G401 (cell line): ENCODE measurements at regions not wholly inside any gene's neighbourhood (a gene's known extent, or its start where the extent isn't known, plus 50 kb on each side); places are given as distances from the start of the nearest gene placed in this dataset.

ENCODE experiments used
- DNase-seq: peaks from one replicate; pipeline ENCODE4 v3.0.0-alpha.2; 2015; ENCODE audit warnings: low spot score
- in situ Hi-C: cut with HindIII; loops from 2 replicates; pipeline ENCODE4 v1.10.0; 2016; ENCODE audit warnings: low sequenced_read_pairs, mixed read lengths

DNA sequence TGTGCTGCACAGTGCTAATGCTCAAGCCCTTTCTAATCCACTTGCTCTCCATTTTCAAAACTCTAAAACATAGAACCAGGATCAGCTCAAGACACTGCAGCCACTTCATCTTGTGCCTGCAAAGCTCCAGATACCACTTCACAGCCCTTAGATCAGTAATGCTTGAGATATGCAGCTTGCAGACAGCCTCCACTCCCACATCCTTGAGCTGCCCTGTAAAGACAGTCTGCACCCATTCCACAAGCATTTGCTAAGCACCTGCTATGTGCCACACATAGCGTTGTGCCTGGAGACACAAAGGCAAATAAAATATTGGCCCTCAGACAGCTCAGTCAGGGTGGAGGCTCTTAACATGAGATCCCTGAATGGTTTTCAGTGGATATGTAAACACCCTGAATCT is 192.5 kb upstream of the SNX19 start:
- in situ Hi-C loops, result no loop called here
- no peak for DNase-seq

DNA sequence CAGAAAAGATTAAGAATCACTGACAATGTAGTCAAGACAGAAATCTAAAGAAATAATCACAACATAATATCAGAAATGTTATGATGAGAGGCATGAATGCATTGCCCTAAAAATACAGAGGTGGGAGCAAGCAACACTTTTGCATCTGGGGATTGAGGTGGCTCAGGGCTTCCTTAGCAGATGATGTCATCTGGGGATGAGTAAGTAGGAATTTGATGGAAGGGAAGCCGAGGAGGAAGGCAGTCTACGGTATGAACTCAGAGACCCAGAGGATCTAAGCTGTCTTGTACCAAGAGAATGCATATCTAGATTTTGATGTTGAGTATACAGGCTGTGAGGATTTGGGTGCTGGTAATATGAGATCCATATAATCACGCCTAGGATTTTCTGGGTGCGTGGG is 193.0 kb upstream of the SNX19 start:
- DNase-seq, result no peak
- in situ Hi-C loops, result no loop called here

DNA sequence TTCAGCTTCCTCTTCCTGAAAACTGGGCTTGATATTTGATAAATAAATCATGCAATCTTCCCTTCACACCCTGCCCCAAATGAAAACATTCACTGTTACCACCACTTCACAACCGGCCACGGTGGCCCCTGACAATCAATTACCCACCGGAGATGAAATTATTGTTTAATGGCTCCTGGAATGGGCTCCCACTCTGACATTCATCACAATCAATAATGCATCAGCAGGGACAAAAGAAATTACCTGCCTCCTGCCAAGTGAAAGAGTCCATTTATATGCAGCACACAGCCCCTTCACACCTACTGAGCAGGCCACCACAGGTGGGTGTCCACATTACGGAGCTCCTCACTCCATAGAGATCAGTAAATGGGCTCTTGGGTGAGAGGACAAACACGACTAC is 193.5 kb upstream of the SNX19 start:
- no peak for DNase-seq
- in situ Hi-C loops, result no loop called here

DNA sequence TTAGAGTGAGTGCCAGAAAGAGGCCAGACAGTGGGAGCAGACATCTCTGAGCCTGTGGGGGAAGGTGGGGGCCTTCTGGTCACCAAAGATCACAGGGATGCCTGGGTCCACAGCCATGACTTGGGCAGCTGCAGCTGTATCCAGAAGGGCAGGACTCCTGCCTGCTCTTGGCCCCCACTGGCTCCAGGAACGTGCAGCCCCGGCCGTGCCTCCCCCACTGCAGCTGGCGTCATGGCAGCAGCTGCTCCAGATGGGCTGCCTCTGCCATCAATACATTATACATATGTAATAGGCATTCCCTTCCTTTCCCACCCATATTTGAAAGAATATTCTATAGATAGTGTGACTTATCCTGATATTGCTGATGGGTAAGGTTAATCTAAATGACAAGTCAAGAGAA is 195.5 kb upstream of the SNX19 start:
- DNase-seq, result no peak
- in situ Hi-C loops, result no loop called here

DNA sequence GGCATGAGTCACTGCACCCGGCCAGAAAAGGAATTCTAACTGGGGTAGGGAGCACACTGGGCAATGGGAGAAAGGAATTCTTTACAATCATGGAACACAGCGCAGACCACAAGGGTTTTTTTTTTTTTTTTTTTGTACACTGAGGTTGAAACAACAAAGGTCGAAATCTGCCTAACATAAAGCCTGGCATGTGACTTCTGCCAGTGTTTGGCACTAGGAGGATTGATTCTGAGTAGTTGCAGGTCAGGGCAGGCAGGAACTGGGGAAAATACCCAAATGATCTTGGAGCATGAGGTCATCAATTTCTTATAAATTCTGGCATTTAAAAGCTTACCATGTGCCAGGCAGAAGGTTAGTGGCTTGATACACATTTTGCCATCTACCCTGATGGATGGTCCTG is 202.0 kb upstream of the SNX19 start:
- DNase-seq, result no peak
- in situ Hi-C loops, result no loop called here

DNA sequence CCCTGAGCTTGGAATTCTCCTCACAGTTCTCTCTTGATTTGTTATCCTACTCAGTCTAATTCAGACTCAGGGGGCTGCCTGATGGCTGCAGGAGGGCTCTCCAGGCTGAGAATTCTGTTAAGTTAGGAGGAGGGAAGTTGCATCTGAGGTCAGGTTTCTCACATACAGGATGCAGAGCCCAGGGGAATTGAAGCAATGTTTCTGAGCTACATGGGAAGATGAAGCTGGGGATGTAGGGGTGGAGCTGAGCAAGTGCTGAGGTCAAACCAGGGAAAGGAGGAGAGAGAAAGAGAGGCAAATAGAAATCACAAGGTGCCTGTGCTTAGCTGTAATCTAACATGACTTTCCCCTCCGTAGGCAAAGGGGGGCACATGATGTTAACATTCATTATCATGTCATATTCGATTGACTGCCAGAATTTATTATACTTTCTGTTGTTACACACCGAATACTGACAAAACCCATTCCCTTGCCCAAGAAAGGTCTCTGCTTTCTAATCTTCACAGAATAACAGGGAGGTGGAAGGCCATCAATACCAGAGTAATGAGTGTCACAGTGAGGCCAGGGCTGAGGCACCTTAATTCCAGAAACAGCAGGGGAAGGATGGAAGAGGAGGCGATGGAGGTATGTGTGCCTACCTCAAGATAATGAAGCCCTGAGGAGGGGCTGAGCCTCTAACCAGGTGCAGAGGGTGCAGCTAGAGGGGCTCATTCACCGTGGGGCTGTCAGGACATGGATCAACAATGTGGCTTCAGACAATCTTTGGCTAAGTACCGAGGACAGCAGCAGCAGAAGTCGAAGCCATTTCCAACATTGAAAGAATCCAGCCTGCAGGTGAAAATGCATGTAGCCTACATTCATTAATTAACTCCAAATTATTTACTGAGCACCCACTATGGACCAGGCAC is 205.4 kb upstream of the SNX19 start:
- in situ Hi-C loops, result no loop called here
- no peak for DNase-seq

DNA sequence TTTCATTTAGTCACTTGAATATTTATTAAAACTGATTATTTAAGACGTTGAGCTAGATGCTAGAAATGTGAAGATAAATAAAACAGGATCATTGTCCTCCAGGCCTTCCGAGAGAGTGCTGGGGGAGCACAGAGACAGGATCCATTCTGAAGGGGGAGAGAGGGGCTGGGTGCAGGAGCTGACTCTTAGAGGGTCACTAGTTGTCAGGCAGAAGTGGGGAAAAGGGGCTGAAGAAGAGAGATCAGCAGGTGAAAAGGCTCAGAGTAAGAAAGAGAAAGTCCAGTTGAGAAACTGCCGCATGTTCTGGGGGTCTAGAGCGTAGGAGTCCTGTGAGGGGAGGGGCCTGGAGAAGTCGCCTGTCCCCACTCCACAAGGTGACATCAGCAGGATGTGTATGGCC is 206.2 kb upstream of the SNX19 start:
- in situ Hi-C loops, result no loop called here
- DNase-seq, result no peak

DNA sequence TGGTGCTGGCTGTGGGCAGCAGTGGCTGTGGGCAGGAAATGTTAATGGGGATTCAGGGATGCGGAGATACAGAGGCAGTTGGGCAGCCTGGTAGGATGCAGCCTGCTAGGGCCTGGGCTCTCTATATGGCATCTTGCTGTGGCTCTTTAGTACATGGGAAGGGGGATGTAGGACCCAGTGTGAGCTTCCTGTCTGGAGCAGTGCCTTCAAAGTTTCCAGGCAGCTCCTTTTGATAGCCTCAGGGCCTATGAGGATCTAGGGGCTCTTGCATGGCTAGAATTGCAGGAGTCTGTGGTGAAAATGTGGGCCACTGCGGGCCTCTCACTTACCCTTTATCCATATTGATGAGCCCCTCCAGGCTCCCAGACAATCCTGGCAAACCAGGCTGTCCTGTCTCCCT is 213.2 kb upstream of the SNX19 start:
- DNase-seq, result no peak
- in situ Hi-C loops, result no loop called here

DNA sequence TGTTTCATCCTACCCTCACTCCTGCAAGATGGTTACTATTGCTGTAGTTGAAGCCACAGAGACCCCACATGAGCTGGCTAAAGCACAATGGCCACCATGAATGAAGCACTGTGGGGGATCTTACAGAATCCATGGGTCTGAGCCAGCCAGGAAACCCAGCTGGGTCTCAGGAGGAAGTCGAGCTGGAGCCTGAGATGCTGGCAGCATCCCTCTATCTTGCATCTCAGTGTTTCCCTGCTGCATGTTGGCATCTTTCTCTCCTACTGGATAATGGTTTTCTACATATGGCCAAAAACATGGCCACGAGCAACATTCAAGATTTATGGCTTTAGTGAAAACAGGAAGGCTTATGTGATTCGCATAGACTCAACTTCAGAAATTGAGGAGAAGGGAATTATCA is 219.3 kb upstream of the SNX19 start:
- in situ Hi-C loops, result no loop called here
- DNase-seq, result no peak

DNA sequence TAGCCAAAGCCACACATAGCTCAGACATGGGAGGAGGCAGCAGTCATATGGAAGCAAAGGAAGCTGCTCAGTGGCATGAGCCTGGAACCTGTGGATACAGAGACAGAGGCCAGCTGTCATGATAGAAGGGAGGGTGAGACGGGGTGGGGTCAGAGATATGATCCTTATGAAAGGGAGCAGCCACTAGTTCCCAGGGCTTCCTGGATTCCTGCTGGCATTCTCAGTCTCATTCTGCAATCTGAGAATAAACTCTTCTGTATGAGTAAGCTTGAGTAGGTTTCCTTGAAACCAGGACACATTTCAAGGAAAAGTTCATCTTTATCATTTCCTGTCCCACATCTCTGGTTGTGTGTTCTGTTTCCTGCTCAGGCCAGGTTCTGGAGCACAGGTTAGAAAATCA is 220.2 kb upstream of the SNX19 start:
- DNase-seq, result no peak
- in situ Hi-C loops, result no loop called here

DNA sequence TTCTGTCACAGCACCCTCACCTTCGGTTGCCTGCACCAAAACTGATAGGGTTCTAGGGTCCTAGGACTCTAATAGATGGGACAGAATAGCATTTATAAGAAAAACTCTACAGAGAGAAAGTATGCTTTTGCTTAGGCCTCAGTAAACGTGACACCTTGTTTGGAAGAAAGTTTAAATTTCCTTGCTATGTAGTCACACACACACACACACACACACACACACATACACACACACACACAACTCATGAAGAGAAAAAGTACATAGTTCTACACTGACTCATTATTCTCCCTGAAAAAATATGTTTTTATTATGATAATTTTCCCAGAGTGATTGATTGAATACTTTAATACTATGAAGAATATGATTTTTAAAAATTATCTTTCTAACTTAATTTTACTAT is 220.8 kb upstream of the SNX19 start:
- DNase-seq, result no peak
- in situ Hi-C loops, result no loop called here

DNA sequence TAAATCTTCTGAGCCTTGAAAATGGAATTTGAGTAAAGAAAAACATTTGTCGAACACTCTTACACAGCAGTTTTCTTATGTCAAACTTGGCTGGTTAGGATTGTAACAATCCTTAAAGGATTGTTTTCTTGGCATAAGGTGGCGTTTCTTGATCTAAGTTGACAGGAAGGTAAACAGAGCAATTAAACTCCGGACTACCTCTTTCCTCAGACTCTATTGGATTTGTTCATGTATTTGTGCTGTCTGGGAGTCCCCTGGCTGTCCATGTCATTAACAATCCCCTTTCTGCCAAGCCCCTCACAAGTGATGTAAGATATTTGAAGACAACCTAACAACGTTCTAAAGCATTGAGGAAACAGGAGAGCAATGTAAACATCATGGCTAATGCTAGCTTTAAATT is 222.5 kb upstream of the SNX19 start:
- DNase-seq, result no peak
- in situ Hi-C loops, result no loop called here

DNA sequence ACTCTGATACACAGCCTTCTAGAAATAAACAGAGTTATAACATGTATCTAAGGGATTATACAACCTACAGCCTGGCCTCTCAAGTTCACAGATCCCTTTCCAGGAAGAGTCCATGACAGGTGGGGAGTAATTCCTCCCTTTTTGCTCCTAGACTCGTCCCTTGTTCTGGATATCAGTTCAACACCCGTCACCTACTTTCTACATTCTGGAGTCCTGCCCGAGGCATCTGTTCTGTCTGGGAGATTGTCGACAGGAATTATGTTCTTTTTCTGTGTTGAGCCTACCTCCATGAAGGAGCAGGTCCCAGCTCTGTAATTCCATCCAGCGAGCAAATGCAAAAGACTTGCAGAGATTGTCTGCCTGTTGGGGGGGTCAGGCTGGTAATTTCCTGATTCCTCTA is 224.6 kb upstream of the NTM start:
- in situ Hi-C loops, result no loop called here
- DNase-seq, result peak; percentile 81

DNA sequence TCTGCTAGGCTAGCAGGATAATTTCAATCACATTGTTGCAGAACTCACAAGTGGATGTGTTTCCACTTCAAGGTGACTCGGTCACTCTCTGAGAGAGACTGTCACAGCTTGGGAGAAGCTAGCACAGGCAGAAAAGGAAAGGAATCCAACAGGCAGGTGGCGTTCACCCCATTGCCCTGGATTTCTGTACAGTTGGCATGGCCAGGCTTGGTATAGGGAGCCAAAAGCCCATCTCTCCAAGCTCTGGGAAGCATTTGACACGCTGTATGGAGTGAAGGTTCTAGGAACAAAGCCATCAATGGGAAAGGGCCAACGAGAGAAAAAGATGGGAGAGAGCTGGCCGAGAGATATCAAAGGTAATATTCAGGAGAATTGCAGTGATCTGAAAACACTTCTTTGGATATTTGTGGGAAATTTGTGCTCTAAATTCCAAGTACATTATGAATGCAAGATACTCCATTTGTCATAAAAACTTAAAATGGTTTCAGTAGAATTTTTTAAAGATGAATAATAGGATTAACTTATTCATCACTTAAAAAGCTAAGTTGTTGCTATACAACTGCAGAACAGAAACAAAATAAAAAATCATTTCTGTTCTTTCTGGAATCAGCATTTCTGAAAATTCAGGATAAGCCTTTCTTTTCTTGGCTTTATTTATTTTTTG is 223.5 kb upstream of the NTM start:
- peak; percentile 95 for DNase-seq
- in situ Hi-C loops, result no loop called here

DNA sequence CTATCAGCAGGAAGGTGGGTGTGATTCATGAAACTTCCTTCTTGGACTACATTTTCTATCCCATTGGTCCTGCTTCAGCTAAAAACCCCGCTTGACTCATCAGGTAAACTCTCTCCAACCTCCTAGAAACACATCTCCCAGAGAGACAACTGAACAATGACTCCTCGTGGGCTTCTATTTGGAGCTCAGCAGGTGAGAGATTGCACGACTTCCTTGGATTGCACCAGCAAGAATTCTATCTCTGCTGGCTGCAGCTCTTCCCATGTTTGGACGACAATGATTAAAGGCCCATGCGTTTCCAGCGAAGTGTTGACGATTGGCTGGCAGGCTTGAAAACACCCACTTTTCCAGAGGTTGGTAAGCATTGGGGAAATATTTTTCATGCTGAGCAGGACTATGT is 216.1 kb upstream of the NTM start:
- in situ Hi-C loops, result no loop called here
- no peak for DNase-seq

DNA sequence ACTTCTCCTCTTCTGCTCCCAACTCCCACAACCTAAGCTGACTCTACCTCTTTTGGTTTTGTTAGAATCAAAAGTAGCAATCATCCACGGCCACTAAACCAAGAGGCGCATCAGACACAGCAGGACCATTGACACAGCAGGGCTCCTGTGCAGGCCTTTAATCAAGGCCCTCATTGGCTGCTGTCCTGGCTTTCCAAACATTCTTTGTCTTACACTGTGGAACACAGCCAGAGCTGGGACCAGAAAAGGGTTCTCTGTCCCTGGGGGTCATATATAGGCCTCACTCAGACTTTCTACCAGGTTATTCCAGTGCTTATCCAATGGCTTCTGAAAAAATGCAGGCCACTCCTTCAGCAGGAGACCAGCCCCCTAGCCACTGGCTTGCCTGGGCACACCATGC is 212.7 kb upstream of the NTM start:
- DNase-seq, result no peak
- in situ Hi-C loops, result no loop called here

DNA sequence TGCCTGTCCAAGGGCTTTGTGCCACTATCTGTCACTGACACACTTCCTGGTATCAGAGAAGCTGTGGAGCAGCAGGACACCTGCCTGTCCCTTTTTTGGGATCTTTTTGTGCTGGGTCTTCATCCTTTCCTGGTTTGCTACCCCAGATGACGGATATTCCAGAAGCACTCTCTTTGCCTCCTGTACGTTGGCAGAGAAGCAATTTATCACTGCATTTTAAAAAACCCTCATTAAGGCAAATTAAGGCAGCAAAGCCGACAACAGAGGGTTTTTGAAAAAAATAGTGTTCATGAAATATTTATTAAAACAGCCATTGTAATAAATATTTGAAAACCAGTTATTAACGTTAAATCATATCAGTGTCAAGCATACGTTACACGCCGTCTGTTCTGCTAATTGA is 209.6 kb upstream of the NTM start:
- in situ Hi-C loops, result no loop called here
- no peak for DNase-seq

DNA sequence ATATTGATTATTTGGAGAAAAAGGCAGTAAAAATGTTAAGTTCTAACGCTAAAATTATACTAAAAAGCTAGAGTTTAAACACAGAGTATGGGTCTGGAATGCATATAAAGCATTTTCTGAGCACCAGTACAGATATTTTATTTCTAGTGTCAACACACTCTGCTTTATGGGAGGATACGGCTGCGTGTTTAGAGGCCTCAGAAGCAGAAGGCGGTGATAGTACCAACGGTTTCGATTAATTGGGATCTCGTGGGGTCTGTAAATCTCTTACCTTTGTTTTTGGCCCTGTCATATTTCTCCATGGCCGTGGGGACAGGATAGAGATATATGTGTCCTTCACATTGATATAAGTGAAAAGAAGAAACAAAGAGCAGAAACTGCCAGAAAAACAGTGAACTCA is 206.8 kb upstream of the NTM start:
- DNase-seq, result no peak
- in situ Hi-C loops, result no loop called here

DNA sequence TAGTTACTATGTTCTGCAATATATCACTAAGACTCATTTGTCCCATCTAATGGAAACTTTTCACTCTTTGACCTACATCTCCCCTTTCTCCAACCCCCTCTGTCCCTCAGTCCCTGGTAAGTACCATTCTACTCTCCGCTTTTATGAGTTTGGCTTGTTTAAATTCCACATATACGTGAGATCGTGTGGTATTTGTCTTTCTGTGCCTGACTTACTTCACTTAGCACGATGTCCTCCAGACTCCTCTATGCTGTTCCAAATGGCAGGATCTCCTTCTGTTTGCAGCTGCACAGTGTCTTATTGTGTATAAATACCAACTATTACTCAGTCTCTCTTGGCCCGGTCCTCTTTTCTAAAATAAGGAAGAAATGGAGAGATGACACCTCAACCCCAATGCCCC is 205.4 kb upstream of the NTM start:
- DNase-seq, result no peak
- in situ Hi-C loops, result no loop called here

DNA sequence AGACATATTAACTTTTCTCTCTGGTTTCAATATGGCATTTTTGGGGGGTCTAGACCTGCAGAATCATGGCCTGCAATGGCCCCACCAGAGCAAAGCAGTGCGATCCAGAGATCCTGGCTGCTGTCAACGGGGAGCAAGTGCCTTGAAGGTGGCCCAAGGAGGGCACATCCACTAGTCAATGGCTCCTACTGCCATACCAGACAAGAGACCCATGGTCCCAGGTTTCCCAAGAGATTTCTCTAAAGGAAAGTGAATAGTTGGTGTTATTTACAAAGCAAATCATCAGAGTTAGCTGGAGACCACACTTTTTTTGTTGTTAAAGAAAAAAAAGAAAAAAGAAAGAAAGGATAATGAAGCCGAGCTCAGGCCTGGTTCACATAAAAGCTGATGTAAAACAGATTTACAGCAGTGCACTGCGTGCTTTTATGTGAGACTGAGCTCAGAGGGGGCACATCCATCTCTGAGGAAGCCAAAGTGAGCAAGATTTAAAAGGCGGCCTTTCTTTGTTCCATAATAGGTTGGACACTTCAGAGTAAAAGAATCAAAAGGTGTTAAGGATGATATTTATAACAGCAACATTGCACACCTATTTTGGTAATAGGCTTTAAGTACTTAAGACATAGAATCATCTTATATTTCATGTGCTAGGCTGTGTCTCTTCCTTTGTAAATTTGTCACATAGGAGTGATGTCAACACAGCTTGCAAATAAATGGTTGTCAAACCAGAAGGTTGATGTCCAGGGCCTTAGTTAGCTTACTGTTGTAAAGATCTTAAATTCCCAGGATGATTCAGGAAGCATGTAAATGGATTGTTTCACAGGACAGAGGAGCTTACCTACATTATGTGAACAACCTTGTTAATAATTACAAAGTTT is 201.3 kb upstream of the NTM start:
- DNase-seq, result no peak
- in situ Hi-C loops, result no loop called here
